ENCODE measurements at regions not wholly inside any gene's neighbourhood (a gene's known extent, or its start where the extent isn't known, plus 50 kb on each side); places are given as distances from the start of the nearest gene placed in this dataset.

DNA sequence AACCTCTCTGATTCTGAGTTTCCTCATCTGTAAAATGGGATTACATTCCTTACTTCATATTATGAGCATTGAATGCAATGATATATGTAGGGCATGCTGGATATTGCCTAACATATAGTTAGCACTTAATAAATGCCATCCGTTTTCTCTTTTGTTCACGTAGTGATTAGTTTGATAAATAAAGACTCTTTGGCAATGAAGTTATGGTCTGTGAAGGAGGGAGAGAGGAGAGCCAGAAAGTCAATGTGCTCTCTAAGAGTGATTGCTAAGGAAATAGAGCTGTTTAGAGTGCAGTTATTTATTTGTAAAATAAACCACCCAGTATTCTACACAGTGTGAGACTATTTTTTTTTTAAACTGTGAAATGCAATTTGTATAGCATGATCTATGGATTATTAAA lies 207.9 kb upstream of the E2F8 start:
- ChIA-PET POLR2A (no interaction called here), CTCF (interaction anchor here (0.9 to 1.2 kb wide), 2 partner anchors 82 to 122 kb away, joined by 4 to 5 read pairs; no protein-coding TSS in a partner anchor)
- Histone ChIP-seq H4K20me1 (replicated peaks; ENCODE audit: control insufficient read depth, extremely low read depth, insufficient read depth, low read length) (no peaks in the 10 kb centered on the region), H3K9me1 (replicated peaks; ENCODE audit: control insufficient read depth, extremely low read depth, insufficient read depth, low read length) (no peaks in the 10 kb centered on the region), H3K27me3 (ENCODE audit: control insufficient read depth in 2 of 2, insufficient read depth in 2 of 2, low read length in 2 of 2) (no peaks in the 10 kb centered on the region), H2AFZ (ENCODE audit: low read depth, low read length) (no peak overlapping the region), H3K27ac (ENCODE audit: insufficient read depth, low read depth, low read length) (no peak overlapping the region), H3K4me3 (replicated peaks in 1 of 3; ENCODE audit: insufficient read depth in 1 of 3, low read depth in 1 of 3, low read length in 3 of 3) (no peak overlapping the region), H3K36me3 (ENCODE audit: control insufficient read depth in 2 of 2, extremely low read depth in 1 of 2, insufficient read depth in 2 of 2, low read length in 2 of 2) (no peaks in the 10 kb centered on the region), H3K9me3 (replicated peaks; ENCODE audit: control insufficient read depth, insufficient read depth, low read length) (no peaks in the 10 kb centered on the region), H3K4me2 (ENCODE audit: insufficient read depth, low read length) (no peak overlapping the region), H3K4me1 (ENCODE audit: control insufficient read depth, extremely low read depth, insufficient read depth, low read length) (peaks cover 13% of the 10 kb centered on the region), H3K9ac (replicated peaks; ENCODE audit: extremely low read depth, insufficient read depth, low read length) (no peak overlapping the region), H3K79me2 (ENCODE audit: control insufficient read depth, insufficient read depth, low read length) (no peaks in the 10 kb centered on the region)
- TF ChIP-seq, protein P1, sequence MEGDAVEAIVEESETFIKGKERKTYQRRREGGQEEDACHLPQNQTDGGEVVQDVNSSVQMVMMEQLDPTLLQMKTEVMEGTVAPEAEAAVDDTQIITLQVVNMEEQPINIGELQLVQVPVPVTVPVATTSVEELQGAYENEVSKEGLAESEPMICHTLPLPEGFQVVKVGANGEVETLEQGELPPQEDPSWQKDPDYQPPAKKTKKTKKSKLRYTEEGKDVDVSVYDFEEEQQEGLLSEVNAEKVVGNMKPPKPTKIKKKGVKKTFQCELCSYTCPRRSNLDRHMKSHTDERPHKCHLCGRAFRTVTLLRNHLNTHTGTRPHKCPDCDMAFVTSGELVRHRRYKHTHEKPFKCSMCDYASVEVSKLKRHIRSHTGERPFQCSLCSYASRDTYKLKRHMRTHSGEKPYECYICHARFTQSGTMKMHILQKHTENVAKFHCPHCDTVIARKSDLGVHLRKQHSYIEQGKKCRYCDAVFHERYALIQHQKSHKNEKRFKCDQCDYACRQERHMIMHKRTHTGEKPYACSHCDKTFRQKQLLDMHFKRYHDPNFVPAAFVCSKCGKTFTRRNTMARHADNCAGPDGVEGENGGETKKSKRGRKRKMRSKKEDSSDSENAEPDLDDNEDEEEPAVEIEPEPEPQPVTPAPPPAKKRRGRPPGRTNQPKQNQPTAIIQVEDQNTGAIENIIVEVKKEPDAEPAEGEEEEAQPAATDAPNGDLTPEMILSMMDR (IDR thresholded peaks at IDR 0.05; ENCODE audit: extremely low read depth in 1 of 2, insufficient read depth in 1 of 2, low read depth in 1 of 2, low read length in 2 of 2): no peak
- no peak for TF ChIP-seq POLR2A (IDR thresholded peaks at IDR 0.05; ENCODE audit: low read depth, low read length)
- TF ChIP-seq POLR2AphosphoS5 (IDR thresholded peaks at IDR 0.05; ENCODE audit: insufficient read depth, low read depth, low read length): no peak
- no peak for TF ChIP-seq EZH2 (IDR thresholded peaks at IDR 0.05; ENCODE audit: borderline replicate concordance, low read depth, low read length, severe bottlenecking)
- TF ChIP-seq FOS (IDR thresholded peaks at IDR 0.05; ENCODE audit: borderline replicate concordance, insufficient read depth, low read length): no peak
- no peak for TF ChIP-seq JUN (IDR thresholded peaks at IDR 0.05; ENCODE audit: borderline replicate concordance, insufficient read depth, insufficient read length, low read depth)
- TF ChIP-seq MYC (IDR thresholded peaks at IDR 0.05; ENCODE audit: low read depth, low read length): no peak
- TF ChIP-seq, protein P2, sequence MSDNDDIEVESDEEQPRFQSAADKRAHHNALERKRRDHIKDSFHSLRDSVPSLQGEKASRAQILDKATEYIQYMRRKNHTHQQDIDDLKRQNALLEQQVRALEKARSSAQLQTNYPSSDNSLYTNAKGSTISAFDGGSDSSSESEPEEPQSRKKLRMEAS (IDR thresholded peaks at IDR 0.05; ENCODE audit: insufficient read depth, insufficient read length): no peak
- TF ChIP-seq GATA2 (IDR thresholded peaks at IDR 0.05; ENCODE audit: insufficient read depth, insufficient read length, low read depth, low read length): no peak
- intact Hi-C loops (cut with micrococcal nuclease): no loop called here
- FAIRE-seq (no peak), DNase-seq (ENCODE audit: low read depth, low spot score) (no peak)
- dilution Hi-C loops (cut with MboI; ENCODE audit: extremely low pct_ligation_motif_present, low sequenced_read_pairs): no loop called here
- BruUV-seq (replicated peaks): no TSS peak

Data from endothelial cell of umbilical vein (primary cell).